OCI-LY1 (cell line): ENCODE measurements at regions not wholly inside any gene's neighbourhood (a gene's known extent, or its start where the extent isn't known, plus 50 kb on each side); places are given as distances from the start of the nearest gene placed in this dataset.

Source experiments
- CTCF ChIP-seq: fragments of 200-600 bp; sonication (generic), shearing (Covaris generic); IDR thresholded peaks from 2 replicates; pipeline ENCODE4 v1.5.1; 2017; ENCODE audit warnings: mild to moderate bottlenecking, antibody characterized with exemption, low read length, moderate library complexity, mixed read lengths
- EZH2 ChIP-seq: fragments of 200-600 bp; sonication (generic), shearing (Covaris generic); IDR thresholded peaks from 2 replicates; pipeline ENCODE4 v1.8.0; 2017; ENCODE audit warnings: borderline replicate concordance, mixed run types, mild to moderate bottlenecking, antibody characterized with exemption, low read length, moderate library complexity, mixed read lengths

GRCh38 chr3:82834098-82834497, 1072.7 kb upstream of the GBE1 start:
- TF ChIP-seq CTCF (no peak), EZH2 (no peak)
